ENCODE measurements at regions not wholly inside any gene's neighbourhood (a gene's known extent, or its start where the extent isn't known, plus 50 kb on each side); places are given as distances from the start of the nearest gene placed in this dataset.

DNA sequence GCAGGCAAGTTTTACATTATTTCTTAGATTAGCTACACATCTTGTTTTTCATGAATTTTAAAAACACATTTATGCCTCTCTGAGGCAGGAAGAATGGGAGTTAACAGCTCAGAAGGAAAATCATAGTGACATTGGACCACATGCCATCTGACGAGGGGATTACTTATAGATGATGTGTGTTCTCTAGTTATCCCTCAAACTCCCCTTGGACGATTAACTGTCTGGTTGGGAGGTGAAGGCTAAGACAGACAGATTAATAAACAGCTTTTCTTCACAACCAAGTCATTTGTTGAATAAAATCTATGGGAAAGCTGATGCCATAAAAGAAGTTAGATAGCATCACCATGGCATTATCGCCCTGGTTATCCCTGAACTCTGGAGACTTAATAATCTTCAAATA lies 80.0 kb upstream of the PREP start:
- TF ChIP-seq, protein P1, sequence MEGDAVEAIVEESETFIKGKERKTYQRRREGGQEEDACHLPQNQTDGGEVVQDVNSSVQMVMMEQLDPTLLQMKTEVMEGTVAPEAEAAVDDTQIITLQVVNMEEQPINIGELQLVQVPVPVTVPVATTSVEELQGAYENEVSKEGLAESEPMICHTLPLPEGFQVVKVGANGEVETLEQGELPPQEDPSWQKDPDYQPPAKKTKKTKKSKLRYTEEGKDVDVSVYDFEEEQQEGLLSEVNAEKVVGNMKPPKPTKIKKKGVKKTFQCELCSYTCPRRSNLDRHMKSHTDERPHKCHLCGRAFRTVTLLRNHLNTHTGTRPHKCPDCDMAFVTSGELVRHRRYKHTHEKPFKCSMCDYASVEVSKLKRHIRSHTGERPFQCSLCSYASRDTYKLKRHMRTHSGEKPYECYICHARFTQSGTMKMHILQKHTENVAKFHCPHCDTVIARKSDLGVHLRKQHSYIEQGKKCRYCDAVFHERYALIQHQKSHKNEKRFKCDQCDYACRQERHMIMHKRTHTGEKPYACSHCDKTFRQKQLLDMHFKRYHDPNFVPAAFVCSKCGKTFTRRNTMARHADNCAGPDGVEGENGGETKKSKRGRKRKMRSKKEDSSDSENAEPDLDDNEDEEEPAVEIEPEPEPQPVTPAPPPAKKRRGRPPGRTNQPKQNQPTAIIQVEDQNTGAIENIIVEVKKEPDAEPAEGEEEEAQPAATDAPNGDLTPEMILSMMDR (IDR thresholded peaks at IDR 0.05): no peak
- TF ChIP-seq POLR2A (IDR thresholded peaks at IDR 0.05): no peak
